ENCODE measurements at regions not wholly inside any gene's neighbourhood (a gene's known extent, or its start where the extent isn't known, plus 50 kb on each side); places are given as distances from the start of the nearest gene placed in this dataset.
"Not testable (repeated sequence)": the region's sequence is repeated elsewhere in the genome, so short reads cannot be mapped to it uniquely, and the experiment has no call there.

DNA sequence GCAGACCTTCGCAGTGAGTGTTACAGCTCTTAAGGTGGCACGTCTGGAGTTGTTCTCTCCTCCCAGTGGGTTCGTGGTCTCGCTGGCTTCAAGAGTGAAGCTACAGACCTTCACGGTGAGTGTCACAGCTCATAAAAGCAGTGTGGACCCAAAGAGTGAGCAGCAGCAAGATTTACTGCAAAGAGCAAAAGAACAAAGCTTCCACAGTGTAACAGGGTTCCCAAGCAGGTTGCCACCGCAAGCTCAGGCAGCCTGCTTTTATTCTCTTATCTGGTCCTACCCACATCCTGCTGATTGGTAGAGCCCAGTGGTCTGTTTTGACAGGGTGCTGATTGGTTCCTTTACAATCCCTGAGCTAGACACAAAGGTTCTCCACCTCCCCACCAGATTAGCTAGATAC, 886.1 kb downstream of the KCNT2 start:
- H3K79me2 ChIP-seq (ENCODE audit: control insufficient read depth, insufficient read depth, low read length); CTCF ChIA-PET; intact Hi-C loops (cut with micrococcal nuclease); BruUV-seq (replicated peaks); H3K9ac ChIP-seq (replicated peaks; ENCODE audit: extremely low read depth, insufficient read depth, low read length); H3K9me1 ChIP-seq (replicated peaks; ENCODE audit: control insufficient read depth, extremely low read depth, insufficient read depth, low read length); H3K27ac ChIP-seq (ENCODE audit: insufficient read depth, low read depth, low read length); H3K4me2 ChIP-seq (ENCODE audit: insufficient read depth, low read length); FAIRE-seq; H3K4me1 ChIP-seq (ENCODE audit: control insufficient read depth, extremely low read depth, insufficient read depth, low read length); H4K20me1 ChIP-seq (replicated peaks; ENCODE audit: control insufficient read depth, extremely low read depth, insufficient read depth, low read length); H3K27me3 ChIP-seq (ENCODE audit: control insufficient read depth in 2 of 2, insufficient read depth in 2 of 2, low read length in 2 of 2); H3K4me3 ChIP-seq (replicated peaks in 1 of 3; ENCODE audit: insufficient read depth in 1 of 3, low read depth in 1 of 3, low read length in 3 of 3); dilution Hi-C loops (cut with MboI; ENCODE audit: extremely low pct_ligation_motif_present, low sequenced_read_pairs); H3K36me3 ChIP-seq (ENCODE audit: control insufficient read depth in 2 of 2, extremely low read depth in 1 of 2, insufficient read depth in 2 of 2, low read length in 2 of 2); H2AFZ ChIP-seq (ENCODE audit: low read depth, low read length); H3K9me3 ChIP-seq (replicated peaks; ENCODE audit: control insufficient read depth, insufficient read depth, low read length); DNase-seq (ENCODE audit: low read depth, low spot score); POLR2A ChIA-PET: not testable (repeated sequence)

DNA sequence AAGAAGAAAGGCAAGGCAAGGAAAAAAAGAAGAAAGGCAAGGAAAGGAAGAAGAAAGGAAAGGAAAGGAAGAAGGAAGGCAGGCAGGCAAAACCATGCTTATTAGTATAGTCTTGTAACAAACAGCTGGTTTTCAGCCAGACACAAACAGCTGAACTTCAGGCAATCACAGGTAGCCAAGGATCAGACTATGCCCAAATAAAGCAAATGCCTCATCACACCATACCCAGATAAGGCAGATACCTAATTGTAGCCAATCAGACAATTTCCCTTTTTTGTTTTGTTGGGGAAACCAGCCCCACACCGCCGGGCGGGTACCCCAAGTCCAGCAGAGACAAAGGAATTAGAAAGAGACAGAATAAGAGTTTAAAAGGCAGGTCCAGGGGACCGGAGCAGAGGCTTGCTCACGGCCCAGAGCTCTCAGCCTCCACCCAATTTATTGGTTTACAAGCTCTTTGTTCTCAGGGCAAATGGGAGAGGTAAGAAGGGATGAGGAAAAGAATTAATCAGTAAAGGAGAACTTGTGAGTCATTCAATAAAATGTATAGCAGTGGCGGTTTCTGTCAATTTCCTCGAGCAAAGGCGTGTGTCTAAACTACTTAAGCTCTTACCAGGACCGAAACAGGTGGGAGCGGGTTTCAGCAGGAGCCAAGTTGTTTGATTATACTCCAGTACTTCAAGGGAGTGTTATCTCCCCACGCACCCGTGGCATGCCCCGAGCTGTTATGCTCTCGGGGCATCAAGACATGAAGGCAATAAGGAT, 886.8 kb downstream of the KCNT2 start:
- no peak for FAIRE-seq
- no TSS peak for BruUV-seq (replicated peaks)

More for the DNA sequence above, 886.8 kb downstream of the KCNT2 start:
- Histone ChIP-seq H3K9ac (replicated peaks; ENCODE audit: extremely low read depth, insufficient read depth, low read length) (no peak overlapping the region), H3K9me1 (replicated peaks; ENCODE audit: control insufficient read depth, extremely low read depth, insufficient read depth, low read length) (no peaks in the 10 kb centered on the region), H3K4me3 (replicated peaks in 1 of 3; ENCODE audit: insufficient read depth in 1 of 3, low read depth in 1 of 3, low read length in 3 of 3) (no peak overlapping the region), H3K36me3 (ENCODE audit: control insufficient read depth in 2 of 2, extremely low read depth in 1 of 2, insufficient read depth in 2 of 2, low read length in 2 of 2) (no peaks in the 10 kb centered on the region), H3K79me2 (ENCODE audit: control insufficient read depth, insufficient read depth, low read length) (no peaks in the 10 kb centered on the region), H3K4me2 (ENCODE audit: insufficient read depth, low read length) (no peak overlapping the region), H3K27me3 (ENCODE audit: control insufficient read depth in 2 of 2, insufficient read depth in 2 of 2, low read length in 2 of 2) (no peaks in the 10 kb centered on the region), H3K27ac (ENCODE audit: insufficient read depth, low read depth, low read length) (no peak overlapping the region), H3K9me3 (replicated peaks; ENCODE audit: control insufficient read depth, insufficient read depth, low read length) (no peaks in the 10 kb centered on the region), H2AFZ (ENCODE audit: low read depth, low read length) (no peak overlapping the region), H3K4me1 (ENCODE audit: control insufficient read depth, extremely low read depth, insufficient read depth, low read length) (no peaks in the 10 kb centered on the region), H4K20me1 (replicated peaks; ENCODE audit: control insufficient read depth, extremely low read depth, insufficient read depth, low read length) (no peaks in the 10 kb centered on the region)
- dilution Hi-C loops (cut with MboI; ENCODE audit: extremely low pct_ligation_motif_present, low sequenced_read_pairs) (no loop called here), intact Hi-C loops (cut with micrococcal nuclease) (no loop called here)
- POLR2A ChIA-PET = no interaction called here
- TF ChIP-seq EZH2 (IDR thresholded peaks at IDR 0.05; ENCODE audit: borderline replicate concordance, low read depth, low read length, severe bottlenecking) = no peak
- TF ChIP-seq, protein P1, sequence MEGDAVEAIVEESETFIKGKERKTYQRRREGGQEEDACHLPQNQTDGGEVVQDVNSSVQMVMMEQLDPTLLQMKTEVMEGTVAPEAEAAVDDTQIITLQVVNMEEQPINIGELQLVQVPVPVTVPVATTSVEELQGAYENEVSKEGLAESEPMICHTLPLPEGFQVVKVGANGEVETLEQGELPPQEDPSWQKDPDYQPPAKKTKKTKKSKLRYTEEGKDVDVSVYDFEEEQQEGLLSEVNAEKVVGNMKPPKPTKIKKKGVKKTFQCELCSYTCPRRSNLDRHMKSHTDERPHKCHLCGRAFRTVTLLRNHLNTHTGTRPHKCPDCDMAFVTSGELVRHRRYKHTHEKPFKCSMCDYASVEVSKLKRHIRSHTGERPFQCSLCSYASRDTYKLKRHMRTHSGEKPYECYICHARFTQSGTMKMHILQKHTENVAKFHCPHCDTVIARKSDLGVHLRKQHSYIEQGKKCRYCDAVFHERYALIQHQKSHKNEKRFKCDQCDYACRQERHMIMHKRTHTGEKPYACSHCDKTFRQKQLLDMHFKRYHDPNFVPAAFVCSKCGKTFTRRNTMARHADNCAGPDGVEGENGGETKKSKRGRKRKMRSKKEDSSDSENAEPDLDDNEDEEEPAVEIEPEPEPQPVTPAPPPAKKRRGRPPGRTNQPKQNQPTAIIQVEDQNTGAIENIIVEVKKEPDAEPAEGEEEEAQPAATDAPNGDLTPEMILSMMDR (IDR thresholded peaks at IDR 0.05; ENCODE audit: extremely low read depth in 1 of 2, insufficient read depth in 1 of 2, low read depth in 1 of 2, low read length in 2 of 2) = no peak
- TF ChIP-seq, protein P2, sequence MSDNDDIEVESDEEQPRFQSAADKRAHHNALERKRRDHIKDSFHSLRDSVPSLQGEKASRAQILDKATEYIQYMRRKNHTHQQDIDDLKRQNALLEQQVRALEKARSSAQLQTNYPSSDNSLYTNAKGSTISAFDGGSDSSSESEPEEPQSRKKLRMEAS (IDR thresholded peaks at IDR 0.05; ENCODE audit: insufficient read depth, insufficient read length) = no peak
- no peak for TF ChIP-seq MYC (IDR thresholded peaks at IDR 0.05; ENCODE audit: low read depth, low read length)
- no peak for TF ChIP-seq GATA2 (IDR thresholded peaks at IDR 0.05; ENCODE audit: insufficient read depth, insufficient read length, low read depth, low read length)
- TF ChIP-seq POLR2AphosphoS5 (IDR thresholded peaks at IDR 0.05; ENCODE audit: insufficient read depth, low read depth, low read length) = no peak
- TF ChIP-seq POLR2A (IDR thresholded peaks at IDR 0.05; ENCODE audit: low read depth, low read length) = no peak
- TF ChIP-seq FOS (IDR thresholded peaks at IDR 0.05; ENCODE audit: borderline replicate concordance, insufficient read depth, low read length) = no peak
- TF ChIP-seq JUN (IDR thresholded peaks at IDR 0.05; ENCODE audit: borderline replicate concordance, insufficient read depth, insufficient read length, low read depth) = no peak
- DNase-seq (ENCODE audit: low read depth, low spot score) = no peak
- CTCF ChIA-PET = no interaction called here
